A549 (cell line): ENCODE measurements at regions not wholly inside any gene's neighbourhood (a gene's known extent, or its start where the extent isn't known, plus 50 kb on each side); places are given as distances from the start of the nearest gene placed in this dataset.

Source experiments
- CEBPB ChIP-seq, 2 experiments: fragments of >200 bp in 1 of 2; sonication (Bioruptor Twin) in 1 of 2; formaldehyde crosslinking in 1 of 2; IDR thresholded peaks; 2 replicates each; pipeline ENCODE4 v1.6.1; 2012 to 2016
- EP300 ChIP-seq, 2 experiments: fragments of >200 bp; sonication (Bioruptor Twin); formaldehyde crosslinking; IDR thresholded peaks; 2 replicates in 1 of 2; 3 replicates in 1 of 2; pipeline ENCODE4 v1.6.1; 2016 to 2017
- ESRRA ChIP-seq: fragments of 150-350 bp; IDR thresholded peaks from 2 replicates; pipeline ENCODE4 v1.6.1; 2014; ENCODE audit warnings: mild to moderate bottlenecking, low read length, borderline replicate concordance
- HMGXB4 ChIP-seq: fragments of 250-450 bp; sonication (Bioruptor Pico); IDR thresholded peaks from 2 replicates; pipeline ENCODE4 v1.5.0; 2021; ENCODE audit warnings: mild to moderate bottlenecking, moderate library complexity, borderline replicate concordance
- JUNB ChIP-seq: fragments of >200 bp; sonication (Bioruptor Twin); formaldehyde crosslinking; IDR thresholded peaks from 2 replicates; pipeline ENCODE4 v1.6.1; 2016
- POLR2AphosphoS2 ChIP-seq: conservative IDR thresholded peaks from 2 replicates; pipeline ENCODE4 v1.6.1; 2012; ENCODE audit warnings: low read length, improper control_type of control experiment, inconsistent platforms
- RAD21 ChIP-seq, 2 experiments: fragments of >200 bp in 1 of 2; sonication (Bioruptor Twin) in 1 of 2; formaldehyde crosslinking in 1 of 2; IDR thresholded peaks in 1 of 2; conservative IDR thresholded peaks in 1 of 2; 2 replicates in 1 of 2; 3 replicates in 1 of 2; pipeline ENCODE4 v1.6.1; 2012 to 2018; ENCODE audit warnings: inconsistent platforms in 1 of 2
- ZNF302 ChIP-seq: fragments of 250-450 bp; sonication (Bioruptor Pico); IDR thresholded peaks from 2 replicates; pipeline ENCODE4 v1.9.0; 2021; ENCODE audit warnings: inconsistent platforms, mild to moderate bottlenecking, moderate library complexity
- TF ChIP-seq, protein P1 (sequence below): fragments of >200 bp; sonication (Bioruptor Twin); formaldehyde crosslinking; IDR thresholded peaks from 3 replicates; pipeline ENCODE4 v1.5.1; 2016
- TF ChIP-seq, protein P2 (sequence below): fragments of 450-650 bp; IDR thresholded peaks from 2 replicates; pipeline ENCODE4 v1.6.1; 2014; ENCODE audit warnings: antibody characterized with exemption

GRCh38 chrX:151346931-151347543 is 50.0 kb upstream of the VMA21 start:
- TF ChIP-seq POLR2AphosphoS2: no peak
- no peak for TF ChIP-seq RAD21 (conservative IDR thresholded peaks at IDR 0.05 in 1 of 2, IDR thresholded peaks at IDR 0.05 in 1 of 2)
- no peak for TF ChIP-seq HMGXB4 (CRISPR knock-in tag)
- TF ChIP-seq, protein P1, sequence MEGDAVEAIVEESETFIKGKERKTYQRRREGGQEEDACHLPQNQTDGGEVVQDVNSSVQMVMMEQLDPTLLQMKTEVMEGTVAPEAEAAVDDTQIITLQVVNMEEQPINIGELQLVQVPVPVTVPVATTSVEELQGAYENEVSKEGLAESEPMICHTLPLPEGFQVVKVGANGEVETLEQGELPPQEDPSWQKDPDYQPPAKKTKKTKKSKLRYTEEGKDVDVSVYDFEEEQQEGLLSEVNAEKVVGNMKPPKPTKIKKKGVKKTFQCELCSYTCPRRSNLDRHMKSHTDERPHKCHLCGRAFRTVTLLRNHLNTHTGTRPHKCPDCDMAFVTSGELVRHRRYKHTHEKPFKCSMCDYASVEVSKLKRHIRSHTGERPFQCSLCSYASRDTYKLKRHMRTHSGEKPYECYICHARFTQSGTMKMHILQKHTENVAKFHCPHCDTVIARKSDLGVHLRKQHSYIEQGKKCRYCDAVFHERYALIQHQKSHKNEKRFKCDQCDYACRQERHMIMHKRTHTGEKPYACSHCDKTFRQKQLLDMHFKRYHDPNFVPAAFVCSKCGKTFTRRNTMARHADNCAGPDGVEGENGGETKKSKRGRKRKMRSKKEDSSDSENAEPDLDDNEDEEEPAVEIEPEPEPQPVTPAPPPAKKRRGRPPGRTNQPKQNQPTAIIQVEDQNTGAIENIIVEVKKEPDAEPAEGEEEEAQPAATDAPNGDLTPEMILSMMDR: no peak
- TF ChIP-seq ESRRA: no peak
- TF ChIP-seq ZNF302 (CRISPR knock-in tag): no peak
- no peak for TF ChIP-seq EP300 (IDR thresholded peaks at IDR 0.05)
- TF ChIP-seq, protein P2, sequence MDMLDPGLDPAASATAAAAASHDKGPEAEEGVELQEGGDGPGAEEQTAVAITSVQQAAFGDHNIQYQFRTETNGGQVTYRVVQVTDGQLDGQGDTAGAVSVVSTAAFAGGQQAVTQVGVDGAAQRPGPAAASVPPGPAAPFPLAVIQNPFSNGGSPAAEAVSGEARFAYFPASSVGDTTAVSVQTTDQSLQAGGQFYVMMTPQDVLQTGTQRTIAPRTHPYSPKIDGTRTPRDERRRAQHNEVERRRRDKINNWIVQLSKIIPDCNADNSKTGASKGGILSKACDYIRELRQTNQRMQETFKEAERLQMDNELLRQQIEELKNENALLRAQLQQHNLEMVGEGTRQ: no peak
- TF ChIP-seq JUNB: no peak
- no peak for TF ChIP-seq CEBPB (IDR thresholded peaks at IDR 0.05)
